ENCODE measurements at regions not wholly inside any gene's neighbourhood (a gene's known extent, or its start where the extent isn't known, plus 50 kb on each side); places are given as distances from the start of the nearest gene placed in this dataset.
A peak's percentile ranks its signal among the peaks of the same experiment; 100 is the strongest.

DNA sequence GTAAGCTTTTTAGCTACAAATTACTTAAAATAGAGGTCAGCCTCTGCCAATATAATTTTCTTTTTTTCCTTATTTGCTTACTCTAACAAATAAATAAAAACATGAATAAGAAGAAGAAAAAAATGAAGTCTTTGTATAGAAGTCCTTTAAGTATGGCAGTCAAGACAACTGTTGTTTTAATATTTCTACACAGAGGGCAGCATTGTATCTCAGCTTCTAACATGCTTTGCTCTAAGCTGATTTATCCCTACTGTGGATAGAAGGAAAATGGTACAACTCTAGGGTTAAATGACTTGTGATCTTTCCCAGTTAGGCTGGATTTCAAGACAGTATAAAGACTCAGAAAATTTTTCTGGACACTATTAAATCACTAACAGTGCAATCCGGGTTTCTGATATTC lies 104.3 kb upstream of the MEIS2 start:
- H3K4me1 ChIP-seq: no peaks in the 10 kb centered on the region
- H3K9me3 ChIP-seq: no peaks in the 10 kb centered on the region
- no peak overlapping the region for H3K4me3 ChIP-seq
- ATAC-seq (no peak), DNase-seq (no peak)
- no peak overlapping the region for H3K27ac ChIP-seq
- H3K36me3 ChIP-seq: no peaks in the 10 kb centered on the region
- TF ChIP-seq, protein P1, sequence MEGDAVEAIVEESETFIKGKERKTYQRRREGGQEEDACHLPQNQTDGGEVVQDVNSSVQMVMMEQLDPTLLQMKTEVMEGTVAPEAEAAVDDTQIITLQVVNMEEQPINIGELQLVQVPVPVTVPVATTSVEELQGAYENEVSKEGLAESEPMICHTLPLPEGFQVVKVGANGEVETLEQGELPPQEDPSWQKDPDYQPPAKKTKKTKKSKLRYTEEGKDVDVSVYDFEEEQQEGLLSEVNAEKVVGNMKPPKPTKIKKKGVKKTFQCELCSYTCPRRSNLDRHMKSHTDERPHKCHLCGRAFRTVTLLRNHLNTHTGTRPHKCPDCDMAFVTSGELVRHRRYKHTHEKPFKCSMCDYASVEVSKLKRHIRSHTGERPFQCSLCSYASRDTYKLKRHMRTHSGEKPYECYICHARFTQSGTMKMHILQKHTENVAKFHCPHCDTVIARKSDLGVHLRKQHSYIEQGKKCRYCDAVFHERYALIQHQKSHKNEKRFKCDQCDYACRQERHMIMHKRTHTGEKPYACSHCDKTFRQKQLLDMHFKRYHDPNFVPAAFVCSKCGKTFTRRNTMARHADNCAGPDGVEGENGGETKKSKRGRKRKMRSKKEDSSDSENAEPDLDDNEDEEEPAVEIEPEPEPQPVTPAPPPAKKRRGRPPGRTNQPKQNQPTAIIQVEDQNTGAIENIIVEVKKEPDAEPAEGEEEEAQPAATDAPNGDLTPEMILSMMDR (IDR thresholded peaks at IDR 0.05): no peak
- no peaks in the 10 kb centered on the region for H3K27me3 ChIP-seq
- intact Hi-C loops (cut with DNase I): no loop called here

DNA sequence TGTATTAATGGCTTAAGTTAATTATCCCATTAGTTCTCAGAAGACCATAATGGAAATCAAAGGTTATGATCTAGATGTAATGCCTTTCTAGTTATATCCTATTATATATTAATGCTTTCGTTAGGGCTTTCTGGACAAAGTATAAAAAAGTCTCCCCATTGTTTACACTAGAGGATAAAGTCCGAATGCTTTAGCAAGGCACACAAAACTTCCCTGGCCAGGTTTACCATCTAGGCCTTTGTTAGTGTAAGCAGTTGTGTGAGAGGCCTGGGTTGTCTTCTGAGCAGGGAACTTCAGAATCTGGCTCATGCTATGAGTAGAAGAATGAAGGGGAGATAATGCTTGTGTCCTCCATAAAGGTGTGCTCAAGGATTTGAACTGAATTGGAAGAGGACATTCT lies 106.3 kb upstream of the MEIS2 start:
- H3K27me3 ChIP-seq: no peaks in the 10 kb centered on the region
- TF ChIP-seq, protein P1 (IDR thresholded peaks at IDR 0.05): no peak
- no peaks in the 10 kb centered on the region for H3K9me3 ChIP-seq
- no peak overlapping the region for H3K27ac ChIP-seq
- no peak for ATAC-seq
- intact Hi-C loops (cut with DNase I): no loop called here
- H3K4me3 ChIP-seq: no peak overlapping the region
- no peaks in the 10 kb centered on the region for H3K36me3 ChIP-seq
- no peaks in the 10 kb centered on the region for H3K4me1 ChIP-seq
- DNase-seq: no peak

DNA sequence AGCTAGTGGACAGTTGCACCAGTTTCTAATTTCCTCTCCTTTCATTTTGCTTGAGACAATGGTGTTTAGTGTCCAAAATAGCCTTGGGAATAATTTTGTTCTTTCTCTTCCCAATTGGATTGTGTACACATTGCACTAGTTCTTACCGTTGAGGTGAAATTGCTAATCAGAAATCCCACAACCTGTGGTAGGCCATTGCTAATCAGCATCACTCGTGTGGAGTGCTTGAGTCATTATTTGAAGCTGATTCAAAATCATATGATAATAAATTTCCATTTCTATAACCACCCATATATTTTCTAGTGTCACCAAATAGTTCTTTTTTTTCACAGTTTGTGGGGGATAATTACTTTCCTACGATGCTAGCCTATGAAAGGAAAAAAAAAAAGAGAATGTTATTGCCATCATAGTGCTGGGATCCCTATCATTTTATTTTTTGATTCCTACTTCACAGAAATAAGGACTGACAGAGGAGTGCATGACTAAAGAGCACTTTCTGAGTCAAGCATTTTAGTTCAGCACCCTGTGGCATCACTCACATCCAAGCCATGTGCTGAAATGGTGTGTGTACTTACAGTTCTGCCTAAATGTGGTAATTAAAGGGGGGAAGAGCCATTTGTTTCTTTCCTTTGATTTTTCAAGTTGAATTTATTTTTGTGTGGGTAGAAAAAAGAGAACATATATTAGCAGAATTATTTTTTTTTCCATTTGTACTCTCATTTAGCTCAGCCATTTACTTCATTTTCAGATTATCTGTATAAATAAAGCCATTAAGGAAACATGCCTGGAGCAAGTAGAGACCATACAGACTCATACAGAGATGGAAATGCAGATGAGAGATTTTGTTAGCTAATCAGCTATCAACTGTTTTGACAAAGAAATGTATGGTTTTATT lies 108.0 kb upstream of the MEIS2 start:
- no peak for DNase-seq

DNA sequence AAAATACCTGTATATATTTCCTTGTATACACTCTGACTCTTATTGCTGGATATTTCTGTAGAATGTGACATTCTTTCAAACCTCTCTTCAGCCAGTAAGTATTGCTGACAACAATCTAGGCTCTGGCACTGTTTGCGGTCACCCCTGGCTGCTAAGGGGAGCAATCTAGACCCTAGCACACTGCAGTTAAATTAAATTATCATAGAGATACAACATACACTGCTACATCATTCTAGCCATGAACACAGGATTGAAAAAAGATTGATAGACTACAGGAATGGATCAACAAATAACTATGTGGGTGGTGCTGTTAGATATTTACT lies 108.7 kb upstream of the MEIS2 start:
- Histone ChIP-seq H3K4me1 (no peaks in the 10 kb centered on the region), H3K36me3 (no peaks in the 10 kb centered on the region), H3K4me3 (no peak overlapping the region), H3K27me3 (no peaks in the 10 kb centered on the region), H3K27ac (no peak overlapping the region), H3K9me3 (peaks cover 0 to 4% of the 10 kb centered on the region in 2 donors)
- TF ChIP-seq, protein P1 (IDR thresholded peaks at IDR 0.05): no peak
- ATAC-seq (no peak), DNase-seq (peak in 1 of 4 donors; percentile 3)
- intact Hi-C loops (cut with DNase I): no loop called here

More for the DNA sequence above, 108.0 kb upstream of the MEIS2 start:
- ATAC-seq: no peak
- H3K27ac ChIP-seq: no peak overlapping the region
- H3K9me3 ChIP-seq: no peaks in the 10 kb centered on the region
- H3K36me3 ChIP-seq: no peaks in the 10 kb centered on the region
- TF ChIP-seq, protein P1 (IDR thresholded peaks at IDR 0.05): no peak
- intact Hi-C loops (cut with DNase I): no loop called here
- H3K4me3 ChIP-seq: no peak overlapping the region
- no peaks in the 10 kb centered on the region for H3K27me3 ChIP-seq
- H3K4me1 ChIP-seq: no peaks in the 10 kb centered on the region

DNA sequence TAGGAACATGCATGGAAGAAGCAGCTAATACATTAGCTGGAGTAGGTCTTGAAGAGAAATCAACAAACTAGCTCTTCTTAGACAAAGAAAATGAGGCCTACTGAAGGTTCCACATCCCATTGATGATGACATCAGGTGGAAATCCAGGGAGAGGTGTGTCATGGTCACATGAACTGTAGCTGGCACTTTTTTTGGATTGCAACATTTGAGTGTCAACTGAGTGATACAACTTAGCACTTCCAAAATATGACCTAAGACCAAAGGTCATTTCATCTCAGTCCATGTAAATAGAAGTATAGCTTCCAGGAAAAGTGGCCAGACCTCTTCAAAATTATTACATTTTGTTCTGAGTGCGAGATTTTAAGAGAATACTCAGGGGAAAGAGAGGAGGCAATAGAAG lies 117.2 kb upstream of the MEIS2 start:
- DNase-seq (no peak), ATAC-seq (no peak)
- no peaks in the 10 kb centered on the region for H3K36me3 ChIP-seq
- TF ChIP-seq, protein P1 (IDR thresholded peaks at IDR 0.05): no peak
- H3K4me1 ChIP-seq: no peaks in the 10 kb centered on the region
- no peak overlapping the region for H3K27ac ChIP-seq
- H3K9me3 ChIP-seq: peaks cover 0 to 12% of the 10 kb centered on the region in 2 donors
- H3K4me3 ChIP-seq: no peak overlapping the region
- intact Hi-C loops (cut with DNase I): no loop called here
- no peaks in the 10 kb centered on the region for H3K27me3 ChIP-seq

Measured in left lung (tissue), 4 donors.